H9 (cell line): ENCODE measurements at regions not wholly inside any gene's neighbourhood (a gene's known extent, or its start where the extent isn't known, plus 50 kb on each side); places are given as distances from the start of the nearest gene placed in this dataset.

ENCODE experiments used
- DNase-seq: peaks from one replicate; pipeline ENCODE4 v3.0.0-alpha.2; 2017
- H2AFZ ChIP-seq: one replicate; pipeline ENCODE4 v1.6.1; 2013; ENCODE audit warnings: mild to moderate bottlenecking, low read length, control low read depth, moderate library complexity
- H2AK5ac ChIP-seq: 2 replicates; pipeline ENCODE4 v1.6.1; 2013; ENCODE audit warnings: low read length, control low read depth, mixed read lengths; ENCODE audit not compliant: insufficient read length
- H2BK120ac ChIP-seq: one replicate; pipeline ENCODE4 v1.6.1; 2013; ENCODE audit warnings: low read depth, mild to moderate bottlenecking, low read length, control low read depth, inconsistent platforms; ENCODE audit not compliant: poor library complexity, severe bottlenecking
- H2BK12ac ChIP-seq: 2 replicates; pipeline ENCODE4 v1.6.1; 2013; ENCODE audit warnings: low read length, control low read depth, mixed read lengths, low read depth; ENCODE audit not compliant: insufficient read length
- H2BK15ac ChIP-seq: 2 replicates; pipeline ENCODE4 v1.6.1; 2013; ENCODE audit warnings: low read depth, low read length, control low read depth
- H2BK20ac ChIP-seq: one replicate; pipeline ENCODE4 v1.6.1; 2013; ENCODE audit warnings: low read depth, mild to moderate bottlenecking, low read length, control low read depth, inconsistent platforms; ENCODE audit not compliant: poor library complexity, severe bottlenecking
- H2BK5ac ChIP-seq: 2 replicates; pipeline ENCODE4 v1.6.1; 2013; ENCODE audit warnings: low read length, control low read depth, mixed read lengths; ENCODE audit not compliant: insufficient read length
- H3K14ac ChIP-seq: 2 replicates; pipeline ENCODE4 v1.6.1; 2013; ENCODE audit warnings: low read length, control low read depth; ENCODE audit not compliant: insufficient read depth
- H3K18ac ChIP-seq: 2 replicates; pipeline ENCODE4 v1.6.1; 2013; ENCODE audit warnings: low read depth, mild to moderate bottlenecking, mixed read lengths, low read length, control low read depth; ENCODE audit not compliant: insufficient read length
- H3K23ac ChIP-seq: 2 replicates; pipeline ENCODE4 v1.6.1; 2013; ENCODE audit warnings: low read length, control low read depth, mixed read lengths, low read depth; ENCODE audit not compliant: insufficient read length
- H3K23me2 ChIP-seq: 2 replicates; pipeline ENCODE4 v1.6.1; 2013; ENCODE audit warnings: low read depth, mild to moderate bottlenecking, mixed read lengths, low read length, control low read depth; ENCODE audit not compliant: insufficient read length, poor library complexity, severe bottlenecking
- H3K27ac ChIP-seq: 2 replicates; pipeline ENCODE4 v1.5.1; 2013; ENCODE audit warnings: low read length, control low read depth, mixed read lengths, low read depth; ENCODE audit not compliant: insufficient read length
- H3K27me3 ChIP-seq: 2 replicates; pipeline ENCODE4 v1.6.1; 2013; ENCODE audit warnings: low read length, control low read depth, inconsistent platforms; ENCODE audit not compliant: insufficient read depth
- H3K4ac ChIP-seq: 2 replicates; pipeline ENCODE4 v1.6.1; 2013; ENCODE audit warnings: low read depth, mild to moderate bottlenecking, control low read depth, inconsistent platforms, low read length, moderate library complexity
- H3K4me1 ChIP-seq: 2 replicates; pipeline ENCODE4 v1.6.1; 2013; ENCODE audit warnings: low read length, control low read depth, inconsistent platforms; ENCODE audit not compliant: insufficient read depth
- H3K4me2 ChIP-seq: 2 replicates; pipeline ENCODE4 v1.6.1; 2013; ENCODE audit warnings: low read length, control low read depth, mixed read lengths; ENCODE audit not compliant: insufficient read length, insufficient read depth
- H3K56ac ChIP-seq: 2 replicates; pipeline ENCODE4 v1.6.1; 2013; ENCODE audit warnings: low read depth, mild to moderate bottlenecking, mixed read lengths, low read length, control low read depth; ENCODE audit not compliant: insufficient read length
- H3K79me1 ChIP-seq: 2 replicates; pipeline ENCODE4 v1.6.1; 2013; ENCODE audit warnings: low read depth, mild to moderate bottlenecking, moderate library complexity, low read length, control low read depth, inconsistent platforms; ENCODE audit not compliant: insufficient read depth, poor library complexity, severe bottlenecking
- H3K79me2 ChIP-seq: 2 replicates; pipeline ENCODE4 v1.6.1; 2013; ENCODE audit warnings: low read length, control low read depth, inconsistent platforms; ENCODE audit not compliant: insufficient read depth
- H3K9ac ChIP-seq: 2 replicates; pipeline ENCODE4 v1.6.1; 2013; ENCODE audit warnings: low read length, control low read depth, mixed read lengths; ENCODE audit not compliant: insufficient read length; ENCODE audit errors: extremely low read depth
- H3K9me3 ChIP-seq: one replicate; pipeline ENCODE4 v1.6.1; 2013; ENCODE audit warnings: low read depth, low read length, inconsistent platforms; ENCODE audit not compliant: control insufficient read depth
- H3T11ph ChIP-seq: one replicate; pipeline ENCODE4 v1.6.1; 2013; ENCODE audit warnings: mild to moderate bottlenecking, low read length, control low read depth, inconsistent platforms
- H4K20me1 ChIP-seq: one replicate; pipeline ENCODE4 v1.6.1; 2013; ENCODE audit not compliant: control insufficient read depth, insufficient read length, insufficient read depth
- H4K5ac ChIP-seq: 2 replicates; pipeline ENCODE4 v1.6.1; 2013; ENCODE audit warnings: low read depth, mild to moderate bottlenecking, mixed read lengths, low read length, control low read depth; ENCODE audit not compliant: insufficient read length
- H4K8ac ChIP-seq: replicated peaks from 2 replicates; pipeline ENCODE4 v1.6.1; 2013; ENCODE audit warnings: low read length, control low read depth, mixed read lengths, low read depth; ENCODE audit not compliant: insufficient read length
- H4K91ac ChIP-seq: 2 replicates; pipeline ENCODE4 v1.6.1; 2013; ENCODE audit warnings: low read depth, mild to moderate bottlenecking, moderate library complexity, mixed read lengths, low read length, control low read depth; ENCODE audit not compliant: insufficient read length
- H3K27ac Mint-ChIP-seq, 3 experiments: 2 replicates in 2 of 3; 3 replicates in 1 of 3; pipeline ENCODE4 v1.8.0; 2020 to 2021; ENCODE audit warnings: mixed read lengths in 3 of 3, mild to moderate bottlenecking in 1 of 3, moderate library complexity in 1 of 3
- H3K27me3 Mint-ChIP-seq: 2 replicates; pipeline ENCODE4 v1.8.0; 2021; ENCODE audit warnings: low read depth, mild to moderate bottlenecking, moderate library complexity, mixed read lengths
- H3K36me3 Mint-ChIP-seq, 3 experiments: 2 replicates in 2 of 3; 3 replicates in 1 of 3; pipeline ENCODE4 v1.8.0; 2020 to 2021; ENCODE audit warnings: low read depth in 3 of 3, mixed read lengths in 3 of 3; ENCODE audit not compliant: insufficient read depth in 1 of 3
- H3K4me1 Mint-ChIP-seq, 2 experiments: 2 replicates each; pipeline ENCODE4 v1.8.0; 2020; ENCODE audit warnings: mixed read lengths in 2 of 2
- H3K4me3 Mint-ChIP-seq, 2 experiments: 2 replicates in 1 of 2; 3 replicates in 1 of 2; pipeline ENCODE4 v1.8.0; 2020 to 2021; ENCODE audit warnings: mild to moderate bottlenecking in 2 of 2, mixed read lengths in 2 of 2, moderate library complexity in 1 of 2
- H3K9me3 Mint-ChIP-seq, 2 experiments: 2 replicates in 1 of 2; 3 replicates in 1 of 2; pipeline ENCODE4 v1.8.0; 2020; ENCODE audit warnings: mild to moderate bottlenecking in 2 of 2, mixed read lengths in 2 of 2, moderate library complexity in 1 of 2
- WGBS: extraction: QIAGEN DNeasy Blood & Tissue Kit; methylation state at CpG from one replicate; pipeline ENCODE4 v1.1.7; 2013; ENCODE audit warnings: missing lambda C conversion rate, low lambda C conversion rate, mixed read lengths; ENCODE audit not compliant: insufficient read length; ENCODE audit errors: extremely low coverage; 5-methylcytosine and 5-hydroxymethylcytosine counted together
- TF ChIP-seq, protein P1 (sequence below): fragments of 200-600 bp; sonication (generic); conservative IDR thresholded peaks from 3 replicates; pipeline ENCODE4 v1.8.0; 2021; ENCODE audit warnings: antibody characterized with exemption, mild to moderate bottlenecking

GRCh38 chr12:93007544-93007943 is 78.4 kb upstream of the EEA1 start:
- no peak overlapping the region for H3T11ph ChIP-seq
- no peak overlapping the region for H3K56ac ChIP-seq
- H3K27me3 ChIP-seq, result no peaks in the 10 kb centered on the region
- no peak overlapping the region for H3K27ac ChIP-seq
- H4K8ac ChIP-seq, result no peak overlapping the region
- no peaks in the 10 kb centered on the region for H3K4me1 ChIP-seq
- H3K14ac ChIP-seq, result no peak overlapping the region
- H3K18ac ChIP-seq, result no peak overlapping the region
- no peaks in the 10 kb centered on the region for H3K79me2 ChIP-seq
- H2BK12ac ChIP-seq, result no peak overlapping the region
- no peaks in the 10 kb centered on the region for H3K9me3 Mint-ChIP-seq
- H2BK5ac ChIP-seq, result no peak overlapping the region
- H3K4me1 Mint-ChIP-seq, result peaks cover 21 to 25% of the 10 kb centered on the region in 2 experiments
- H2BK120ac ChIP-seq, result no peak overlapping the region
- H3K9ac ChIP-seq, result no peak overlapping the region
- H3K27me3 Mint-ChIP-seq, result peaks cover 2% of the 10 kb centered on the region; the same call in 1 of the 2 replicates
- WGBS, result no CpG with 5 or more reads among the region's 4 CpGs
- no peak overlapping the region for H3K23ac ChIP-seq
- no peak overlapping the region for H4K5ac ChIP-seq
- no peaks in the 10 kb centered on the region for H3K36me3 Mint-ChIP-seq
- H3K9me3 ChIP-seq, result no peaks in the 10 kb centered on the region
- H3K27ac Mint-ChIP-seq, result no peak overlapping the region; a peak in 1 of 7 replicates
- no peak overlapping the region for H3K4me3 Mint-ChIP-seq
- H4K20me1 ChIP-seq, result no peaks in the 10 kb centered on the region
- H2AFZ ChIP-seq, result no peak overlapping the region
- H2AK5ac ChIP-seq, result no peak overlapping the region
- no peak overlapping the region for H2BK15ac ChIP-seq
- H3K4ac ChIP-seq, result no peak overlapping the region
- TF ChIP-seq, protein P1, sequence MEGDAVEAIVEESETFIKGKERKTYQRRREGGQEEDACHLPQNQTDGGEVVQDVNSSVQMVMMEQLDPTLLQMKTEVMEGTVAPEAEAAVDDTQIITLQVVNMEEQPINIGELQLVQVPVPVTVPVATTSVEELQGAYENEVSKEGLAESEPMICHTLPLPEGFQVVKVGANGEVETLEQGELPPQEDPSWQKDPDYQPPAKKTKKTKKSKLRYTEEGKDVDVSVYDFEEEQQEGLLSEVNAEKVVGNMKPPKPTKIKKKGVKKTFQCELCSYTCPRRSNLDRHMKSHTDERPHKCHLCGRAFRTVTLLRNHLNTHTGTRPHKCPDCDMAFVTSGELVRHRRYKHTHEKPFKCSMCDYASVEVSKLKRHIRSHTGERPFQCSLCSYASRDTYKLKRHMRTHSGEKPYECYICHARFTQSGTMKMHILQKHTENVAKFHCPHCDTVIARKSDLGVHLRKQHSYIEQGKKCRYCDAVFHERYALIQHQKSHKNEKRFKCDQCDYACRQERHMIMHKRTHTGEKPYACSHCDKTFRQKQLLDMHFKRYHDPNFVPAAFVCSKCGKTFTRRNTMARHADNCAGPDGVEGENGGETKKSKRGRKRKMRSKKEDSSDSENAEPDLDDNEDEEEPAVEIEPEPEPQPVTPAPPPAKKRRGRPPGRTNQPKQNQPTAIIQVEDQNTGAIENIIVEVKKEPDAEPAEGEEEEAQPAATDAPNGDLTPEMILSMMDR, result no peak
- no peak overlapping the region for H2BK20ac ChIP-seq
- DNase-seq, result no peak
- no peak overlapping the region for H3K4me2 ChIP-seq
- H3K23me2 ChIP-seq, result no peaks in the 10 kb centered on the region
- H3K79me1 ChIP-seq, result no peaks in the 10 kb centered on the region
- H4K91ac ChIP-seq, result no peak overlapping the region
